Keratinocyte (primary cell): ENCODE measurements at regions not wholly inside any gene's neighbourhood (a gene's known extent, or its start where the extent isn't known, plus 50 kb on each side); places are given as distances from the start of the nearest gene placed in this dataset.

ENCODE experiments used
- DNase-seq: peaks from one replicate; pipeline ENCODE4 v3.0.0-alpha.2; 2011; ENCODE audit warnings: low read depth, missing footprints, low spot score
- FAIRE-seq: peaks from 2 replicates; lab custom pipeline; 2011; peaks lifted over from hg19 to GRCh38; lab: Jason Lieb, UNC
- H2AFZ ChIP-seq: 2 replicates; pipeline ENCODE4 v1.6.0; 2012; ENCODE audit warnings: low read length, control low read depth, inconsistent platforms; ENCODE audit not compliant: control insufficient read depth
- H3K27ac ChIP-seq: 2 replicates; pipeline ENCODE4 v1.5.1; 2011; ENCODE audit warnings: low read length; ENCODE audit not compliant: control insufficient read depth, insufficient read depth
- H3K27me3 ChIP-seq: 3 replicates; pipeline ENCODE4 v1.6.0; 2011; ENCODE audit warnings: low read length; ENCODE audit not compliant: control insufficient read depth, insufficient read depth; ENCODE audit errors: extremely low read depth
- H3K36me3 ChIP-seq, 2 experiments: 2 replicates in 1 of 2; 3 replicates in 1 of 2; pipeline ENCODE4 v1.5.1; 2011; ENCODE audit warnings: low read length in 2 of 2, mild to moderate bottlenecking in 1 of 2; ENCODE audit not compliant: control insufficient read depth in 2 of 2, insufficient read depth in 2 of 2; ENCODE audit errors: extremely low read depth in 1 of 2
- H3K4me1 ChIP-seq: 3 replicates; pipeline ENCODE4 v1.5.1; 2011; ENCODE audit warnings: low read length; ENCODE audit not compliant: control insufficient read depth, insufficient read depth; ENCODE audit errors: extremely low read depth
- H3K4me2 ChIP-seq: 3 replicates; pipeline ENCODE4 v1.6.0; 2011; ENCODE audit warnings: low read depth, low read length; ENCODE audit not compliant: control insufficient read depth, insufficient read depth; ENCODE audit errors: extremely low read depth
- H3K4me3 ChIP-seq, 3 experiments: fragments of 200-600 bp in 1 of 3; sonication (generic) in 1 of 3; 2 replicates in 2 of 3; 3 replicates in 1 of 3; pipeline ENCODE4 v1.5.1; 2011 to 2016; ENCODE audit warnings: low read length in 3 of 3, mild to moderate bottlenecking in 3 of 3, control low read depth in 2 of 3, inconsistent platforms in 1 of 3, low read depth in 1 of 3, mixed read lengths in 1 of 3, mixed run types in 1 of 3, moderate library complexity in 1 of 3; ENCODE audit not compliant: control insufficient read depth in 2 of 3, insufficient read depth in 2 of 3; ENCODE audit errors: extremely low read depth in 1 of 3
- H3K79me2 ChIP-seq: 2 replicates; pipeline ENCODE4 v1.6.0; 2012; ENCODE audit warnings: low read length; ENCODE audit not compliant: control insufficient read depth, insufficient read depth
- H3K9ac ChIP-seq: 3 replicates; pipeline ENCODE4 v1.6.0; 2011; ENCODE audit warnings: low read length; ENCODE audit not compliant: control insufficient read depth, insufficient read depth; ENCODE audit errors: extremely low read depth
- H3K9me1 ChIP-seq: 3 replicates; pipeline ENCODE4 v1.6.0; 2011; ENCODE audit warnings: low read length; ENCODE audit not compliant: control insufficient read depth, insufficient read depth; ENCODE audit errors: extremely low read depth
- H3K9me3 ChIP-seq: 2 replicates; pipeline ENCODE4 v1.5.1; 2012; ENCODE audit warnings: low read depth, low read length; ENCODE audit not compliant: control insufficient read depth
- H4K20me1 ChIP-seq: 3 replicates; pipeline ENCODE4 v1.6.0; 2011; ENCODE audit warnings: low read length; ENCODE audit not compliant: control insufficient read depth, insufficient read depth; ENCODE audit errors: extremely low read depth
- CTCF ChIP-seq, 3 experiments: IDR thresholded peaks in 1 of 3; conservative IDR thresholded peaks in 1 of 3; optimal IDR thresholded peaks in 1 of 3; 2 replicates in 2 of 3; 3 replicates in 1 of 3; pipeline versions ENCODE3 to v1.5.1; 2011; ENCODE audit warnings: low read length in 3 of 3, mild to moderate bottlenecking in 3 of 3, moderate library complexity in 2 of 3, control low read depth in 1 of 3, inconsistent platforms in 1 of 3; ENCODE audit not compliant: insufficient read depth in 2 of 3; ENCODE audit errors: extremely low read depth in 1 of 3
- EZH2 ChIP-seq: IDR thresholded peaks from one replicate; pipeline ENCODE4 v1.6.1; 2012; ENCODE audit warnings: inconsistent platforms, mild to moderate bottlenecking, low read length, moderate library complexity
- dilution Hi-C: fragments of 300-500 bp; cut with MboI; formaldehyde crosslinking; loops from one replicate; pipeline ENCODE4 v1.7.0; 2020; ENCODE audit warnings: low sequenced_read_pairs; ENCODE audit not compliant: extremely low pct_ligation_motif_present

GRCh38 chr6:144340541-144341371, 55.6 kb downstream of the UTRN start:
- TF ChIP-seq EZH2 (no peak), CTCF (optimal IDR thresholded peaks at IDR 0.05 in 1 of 3, IDR thresholded peaks at IDR 0.05 in 1 of 3, conservative IDR thresholded peaks at IDR 0.05 in 1 of 3; ENCODE audit: extremely low read depth in 1 of 3, insufficient read depth in 2 of 3, low read length in 3 of 3) (no peak)
- no peaks in the 10 kb centered on the region for H3K27me3 ChIP-seq
- dilution Hi-C loops = no loop called here
- no peak overlapping the region for H2AFZ ChIP-seq
- H4K20me1 ChIP-seq = no peaks in the 10 kb centered on the region
- peaks cover 18% of the 10 kb centered on the region for H3K79me2 ChIP-seq
- no peak for DNase-seq
- no peak overlapping the region for H3K4me3 ChIP-seq
- H3K9ac ChIP-seq = no peak overlapping the region
- no peaks in the 10 kb centered on the region for H3K9me3 ChIP-seq
- H3K27ac ChIP-seq = peak overlapping the region; percentile 68
- peaks cover 58% of the 10 kb centered on the region for H3K4me1 ChIP-seq
- peak overlapping the region; percentile 61 for H3K4me2 ChIP-seq
- H3K36me3 ChIP-seq = no peaks in the 10 kb centered on the region
- no peak for FAIRE-seq
- H3K9me1 ChIP-seq = no peaks in the 10 kb centered on the region

GRCh38 chr6:144341831-144342527, 56.8 kb downstream of the UTRN start:
- Histone ChIP-seq H3K79me2 (peaks cover 21% of the 10 kb centered on the region), H3K9me1 (no peaks in the 10 kb centered on the region), H3K4me3 (no peak overlapping the region), H3K27ac (peak overlapping the region; percentile 68), H4K20me1 (no peaks in the 10 kb centered on the region), H2AFZ (no peak overlapping the region), H3K4me1 (peaks cover 57% of the 10 kb centered on the region), H3K9ac (no peak overlapping the region), H3K9me3 (no peaks in the 10 kb centered on the region), H3K4me2 (no peak overlapping the region), H3K27me3 (no peaks in the 10 kb centered on the region), H3K36me3 (no peaks in the 10 kb centered on the region)
- DNase-seq (no peak), FAIRE-seq (no peak)
- TF ChIP-seq CTCF (optimal IDR thresholded peaks at IDR 0.05 in 1 of 3, IDR thresholded peaks at IDR 0.05 in 1 of 3, conservative IDR thresholded peaks at IDR 0.05 in 1 of 3; ENCODE audit: extremely low read depth in 1 of 3, insufficient read depth in 2 of 3, low read length in 3 of 3) (no peak), EZH2 (no peak)
- dilution Hi-C loops = no loop called here
